NCI-H345 (cell line): ENCODE measurements at regions not wholly inside any gene's neighbourhood (a gene's known extent, or its start where the extent isn't known, plus 50 kb on each side); places are given as distances from the start of the nearest gene placed in this dataset.
"Not testable (repeated sequence)": the region's sequence is repeated elsewhere in the genome, so short reads cannot be mapped to it uniquely, and the experiment has no call there.

Experiments
- DNase-seq: peaks from one replicate; lab custom pipeline; 2025; lab: John Stamatoyannopoulos, UW

DNA sequence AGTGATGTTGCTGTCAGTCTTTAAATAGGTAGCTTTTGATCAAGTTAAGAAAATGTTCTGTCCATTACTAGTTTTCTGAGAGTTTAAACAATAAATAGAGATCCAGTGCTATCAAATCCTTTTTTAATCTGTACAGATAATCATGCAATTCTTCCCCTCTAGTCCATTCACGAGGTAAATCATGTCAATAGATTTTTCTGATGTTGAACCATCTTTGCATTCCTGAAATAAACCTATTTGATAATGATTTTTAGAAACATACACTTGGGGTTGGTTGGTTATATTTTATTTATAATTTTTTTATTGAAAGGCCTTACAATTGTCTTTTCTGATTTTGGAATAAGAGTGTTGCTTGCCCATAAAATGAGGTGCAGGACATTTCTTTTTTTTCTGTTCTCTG is 95.0 kb downstream of the FAM53A start:
- no peak for DNase-seq

DNA sequence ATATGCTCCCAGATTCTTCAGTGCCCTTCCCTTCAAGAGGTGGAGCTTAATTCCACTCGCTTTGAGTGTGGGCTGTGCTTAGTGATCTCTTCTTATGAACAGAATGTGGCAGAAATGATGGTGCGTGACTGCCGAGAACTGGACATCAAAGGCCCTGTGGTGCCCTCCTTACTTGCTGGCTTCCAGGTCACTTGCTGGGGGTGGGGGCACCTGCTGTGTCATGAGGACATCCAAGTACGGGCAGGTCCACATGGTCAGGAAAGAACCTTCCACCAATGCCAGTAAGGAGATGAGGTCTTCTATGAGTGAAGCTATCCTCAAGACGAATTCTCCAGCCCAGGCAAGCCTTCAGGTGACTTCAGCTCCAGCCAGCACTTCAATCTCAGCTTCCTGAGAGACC is 95.8 kb downstream of the FAM53A start:
- DNase-seq: no peak

DNA sequence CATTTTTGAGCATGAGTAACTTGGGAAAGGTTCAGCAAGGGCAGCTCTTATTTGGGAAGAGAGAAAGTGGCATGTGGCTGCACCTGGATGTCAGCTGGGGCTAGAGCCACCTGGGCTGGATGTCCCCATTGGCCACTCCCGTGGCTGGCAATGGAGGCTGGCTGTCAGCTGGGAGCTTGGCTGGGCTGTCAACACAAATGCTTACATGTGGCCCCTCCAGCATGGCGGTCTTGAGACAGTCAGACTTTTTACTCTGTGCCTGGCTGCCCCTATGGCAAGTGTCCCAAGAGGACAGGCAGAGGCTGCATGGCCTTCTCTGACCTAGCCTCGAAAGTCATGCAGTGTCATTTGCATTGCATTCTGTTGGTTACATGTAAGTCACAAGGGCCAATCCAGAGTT is 99.6 kb downstream of the FAM53A start:
- no peak for DNase-seq

GRCh38 chr4:1583859-1584258 is 100.3 kb downstream of the FAM53A start:
- DNase-seq: no peak

DNA sequence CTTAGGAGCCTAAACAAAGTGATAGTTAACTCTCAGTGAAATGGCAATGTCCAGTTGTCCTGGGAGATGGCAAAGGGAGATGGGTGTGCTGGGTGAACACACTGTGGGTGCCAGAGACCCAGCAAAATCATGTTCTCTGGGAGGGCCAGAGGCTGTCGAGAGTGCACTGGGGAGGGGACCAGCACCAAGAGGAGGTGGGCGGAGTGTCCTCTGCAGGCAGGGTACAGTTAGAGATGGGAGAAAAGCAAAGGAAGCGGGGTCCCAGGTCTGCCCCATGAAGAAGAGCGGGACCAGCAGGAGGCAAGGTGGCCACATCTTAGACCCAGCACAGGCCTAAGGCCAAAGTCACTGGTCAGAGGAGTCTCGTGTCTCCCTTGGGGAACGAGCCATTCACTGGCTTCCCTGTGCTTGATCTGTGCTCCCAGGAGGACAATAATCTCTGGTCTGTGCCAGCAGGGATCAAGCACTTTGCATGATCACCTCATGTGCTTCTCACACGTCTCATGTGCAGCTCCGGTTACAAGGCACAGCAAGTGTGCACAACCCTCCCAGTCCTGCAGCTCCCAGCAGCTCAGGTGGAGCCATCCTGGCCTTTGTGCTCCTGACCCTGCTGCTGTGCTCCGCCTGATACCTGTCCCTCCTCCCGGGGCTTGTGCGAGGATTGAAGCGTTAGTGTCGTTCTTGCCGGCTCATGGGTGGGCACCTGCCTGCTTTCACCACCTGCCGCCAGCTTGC is 100.9 kb downstream of the FAM53A start:
- DNase-seq: no peak

GRCh38 chr4:1582227-1582626 is 101.9 kb downstream of the FAM53A start:
- no peak for DNase-seq

- DNase-seq: peak; percentile 41
Measured at GRCh38 chr4:1581164-1581894, 102.8 kb downstream of the FAM53A start.

- not testable (repeated sequence) for DNase-seq
Measured at GRCh38 chr4:1580692-1581012, 103.5 kb downstream of the FAM53A start.

- DNase-seq: peak; percentile 67
Measured at GRCh38 chr4:1579901-1580691, 104.0 kb downstream of the FAM53A start.

GRCh38 chr4:1579001-1579900 is 104.9 kb downstream of the FAM53A start:
- DNase-seq: no peak

DNA sequence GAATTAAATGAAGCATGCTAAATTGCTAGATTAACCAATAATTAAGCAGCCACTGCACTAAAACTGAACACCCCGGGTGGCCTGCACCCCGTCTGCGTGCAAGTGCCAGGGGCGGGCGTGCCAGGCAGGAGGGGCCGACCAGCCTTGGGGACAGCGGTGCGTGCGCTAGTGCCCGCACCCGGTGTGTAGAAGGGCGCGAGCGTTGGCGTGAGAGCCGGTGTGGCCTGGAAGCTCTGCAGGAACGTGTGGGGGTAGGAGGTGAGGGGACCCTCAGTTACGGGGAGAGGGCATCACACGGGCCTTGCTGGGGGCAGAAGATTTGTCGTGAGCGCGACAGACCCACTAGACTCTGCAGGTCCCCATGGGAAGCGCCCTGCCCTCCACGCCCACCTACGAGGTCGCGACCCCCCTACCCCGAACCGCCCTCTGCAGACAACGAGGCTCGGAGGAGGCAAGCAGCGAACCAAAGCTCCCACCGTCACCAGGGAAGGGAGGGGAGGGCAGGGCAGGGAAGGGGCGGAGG is 105.8 kb downstream of the FAM53A start:
- DNase-seq: no peak

DNA sequence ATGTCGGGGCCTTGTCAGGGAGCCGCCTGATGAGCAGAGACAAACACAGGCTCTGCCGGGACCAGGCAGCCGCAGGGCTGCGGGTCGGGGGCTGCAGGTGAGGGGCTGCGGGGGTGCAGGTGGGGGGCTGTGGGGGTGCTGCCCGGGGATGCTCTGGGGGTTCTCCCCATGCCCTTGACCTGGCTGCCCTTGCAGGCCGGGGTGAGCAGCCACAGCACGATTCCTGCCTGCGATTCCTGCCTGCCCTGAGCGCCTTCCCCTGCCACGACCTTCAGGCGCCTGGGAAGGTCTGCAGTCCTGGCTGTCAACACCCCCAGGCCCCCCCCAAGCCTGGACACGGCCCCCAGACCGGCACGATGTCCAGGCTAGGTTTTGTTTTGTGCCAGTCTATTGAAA is 106.3 kb downstream of the FAM53A start:
- no peak for DNase-seq

DNA sequence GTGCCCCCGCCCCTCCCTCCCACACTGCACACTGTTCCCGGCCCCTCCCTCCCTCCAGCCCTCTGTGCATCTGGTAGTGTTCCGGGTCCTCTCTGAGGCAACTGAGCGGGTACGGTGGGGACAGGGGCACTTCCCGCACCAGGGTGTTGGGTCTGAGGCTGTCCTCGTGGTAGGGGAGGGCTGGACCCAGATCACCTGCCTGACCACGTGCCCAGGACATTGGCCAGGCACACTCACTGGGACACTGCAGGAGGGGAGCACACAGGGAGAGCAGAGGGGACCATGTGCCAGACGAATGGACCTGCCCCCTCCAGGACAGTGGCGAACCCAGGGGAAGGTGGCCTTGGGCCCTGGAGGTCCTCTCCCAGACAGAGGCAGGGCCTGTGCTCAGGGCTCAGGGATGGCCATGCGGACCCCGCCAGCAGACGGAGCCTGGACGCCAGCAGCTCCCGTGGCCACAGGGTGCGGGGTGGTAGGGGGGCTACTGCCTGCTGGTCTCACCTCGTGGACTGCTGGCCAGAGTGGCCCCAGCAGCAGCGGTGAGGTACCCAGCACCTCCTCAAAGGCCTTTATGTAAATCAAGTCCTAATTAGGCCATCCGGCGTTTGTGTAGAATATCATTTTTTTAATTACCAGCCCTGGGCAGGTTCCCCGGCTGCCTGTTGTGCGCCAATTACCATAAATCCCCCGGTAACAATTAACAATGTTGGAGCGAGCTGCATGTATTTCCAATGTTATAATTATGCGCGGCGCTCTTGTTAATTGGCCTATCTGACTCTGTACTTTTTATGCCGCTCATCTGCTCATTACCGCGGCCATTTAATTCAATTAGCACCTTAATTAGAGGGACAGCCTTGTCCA is 106.9 kb downstream of the FAM53A start:
- DNase-seq: no peak

GRCh38 chr4:1576304-1576960 is 107.7 kb downstream of the FAM53A start:
- DNase-seq: no peak

DNA sequence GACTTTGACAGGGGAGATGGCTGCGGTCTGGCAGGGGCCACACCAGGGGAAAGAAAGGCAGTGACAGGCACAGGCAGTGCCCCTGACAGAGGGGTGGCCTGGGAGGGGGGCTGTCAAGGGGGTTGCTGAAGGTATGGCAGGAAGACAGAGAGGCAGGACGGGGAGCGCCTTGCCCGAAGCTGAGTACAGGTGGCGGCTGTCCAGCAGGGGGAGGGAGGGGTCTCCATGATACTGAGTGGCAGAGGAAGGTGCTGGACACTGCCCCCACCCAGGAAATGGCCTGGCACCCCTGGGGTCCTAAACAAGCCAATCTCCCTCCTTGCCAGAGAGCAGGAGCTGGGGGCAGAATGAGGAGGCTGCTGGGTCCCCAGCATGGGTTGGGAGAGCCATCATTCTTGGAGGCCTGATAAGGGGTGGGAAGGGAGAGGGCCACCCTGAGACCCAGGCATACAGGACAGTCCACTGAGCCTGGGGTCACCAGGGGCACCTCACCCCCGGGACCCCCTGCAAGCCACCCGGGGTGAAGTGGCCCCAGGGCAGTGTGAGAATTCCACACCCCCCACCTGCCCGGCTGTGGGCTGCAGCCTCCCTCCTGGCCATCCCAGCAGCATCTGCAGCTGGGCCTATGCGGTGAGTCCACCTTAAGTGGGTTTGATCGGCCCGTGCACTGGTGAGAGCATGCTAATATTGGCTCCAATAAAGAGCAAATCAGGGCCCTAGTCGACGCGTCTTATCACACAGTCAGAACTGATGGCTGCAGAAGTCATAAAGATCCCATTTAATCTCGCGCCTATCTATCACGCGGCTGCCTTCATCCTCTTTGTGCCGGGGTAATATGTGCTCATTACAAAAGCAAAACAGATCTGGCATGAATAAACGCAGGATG is 108.5 kb downstream of the FAM53A start:
- DNase-seq: no peak

DNA sequence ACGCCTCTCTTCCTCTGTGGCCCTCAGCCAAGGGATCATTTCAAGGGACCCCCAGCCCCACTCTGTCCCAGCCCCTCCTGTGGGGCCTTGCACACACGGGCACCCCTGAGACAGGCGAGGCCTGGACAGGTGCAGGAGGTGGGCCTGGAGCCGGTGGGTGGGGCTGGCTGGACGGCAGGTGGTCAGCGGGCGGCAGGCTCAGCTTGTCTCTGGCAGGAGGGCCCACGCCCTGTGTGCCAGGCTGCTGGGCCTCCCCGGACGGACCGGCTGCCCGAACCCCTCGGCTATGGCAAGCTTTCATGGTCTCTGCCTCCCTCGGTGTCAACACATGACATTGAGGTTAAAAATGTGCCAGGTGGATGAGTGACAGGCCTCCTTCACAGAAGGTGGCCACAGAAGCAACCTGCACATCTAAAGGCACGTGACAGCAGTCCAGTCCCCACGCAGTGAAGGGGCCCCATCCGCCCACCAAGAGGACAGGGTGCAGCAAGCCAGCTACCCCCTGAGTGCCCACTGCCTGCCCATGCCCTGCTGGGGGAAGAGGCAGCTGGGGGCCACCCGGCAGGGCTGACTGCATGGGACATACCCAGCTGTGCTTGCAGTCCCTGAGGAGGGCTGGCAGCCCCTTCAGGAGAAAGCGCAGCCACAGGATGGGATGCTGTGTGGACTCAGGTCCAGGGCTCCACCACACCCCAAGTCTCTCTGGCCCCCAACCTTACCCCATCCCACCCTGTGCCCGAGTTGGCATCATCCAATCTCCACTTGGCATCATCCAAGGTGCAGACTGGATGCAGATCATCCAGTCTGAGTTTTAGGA is 109.3 kb downstream of the FAM53A start:
- DNase-seq: no peak

DNA sequence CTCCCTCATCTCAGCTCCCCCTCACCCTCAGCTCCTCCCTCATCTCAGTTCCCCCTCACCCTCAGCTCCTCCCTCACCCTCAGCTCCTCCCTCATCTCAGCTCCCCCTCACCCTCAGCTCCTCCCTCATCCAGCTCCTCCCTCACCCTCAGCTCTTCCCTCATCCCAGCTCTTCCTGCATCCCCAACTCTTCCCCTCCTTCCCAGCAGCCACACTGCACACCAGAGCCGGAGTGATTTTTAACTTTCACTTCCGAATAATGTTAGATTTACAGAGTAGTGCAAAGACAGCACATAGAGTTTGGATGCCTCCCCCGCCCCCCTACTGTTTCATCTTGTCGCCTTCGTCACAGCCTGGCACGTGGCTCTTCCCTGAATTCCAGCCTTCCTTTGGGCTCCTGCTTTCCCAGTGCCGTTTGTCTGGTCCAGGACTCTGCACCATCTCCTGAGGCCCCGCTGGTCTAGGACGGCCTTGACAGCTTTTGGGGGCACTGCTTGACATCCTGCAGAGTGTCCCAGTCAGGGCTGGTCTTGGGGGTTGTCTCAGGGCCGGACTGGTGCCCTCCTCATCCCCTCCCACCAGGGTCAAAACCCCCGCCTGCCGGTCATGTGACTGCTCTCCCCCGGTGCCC is 110.2 kb downstream of the FAM53A start:
- DNase-seq: no peak
